ENCODE measurements at regions not wholly inside any gene's neighbourhood (a gene's known extent, or its start where the extent isn't known, plus 50 kb on each side); places are given as distances from the start of the nearest gene placed in this dataset.

DNA sequence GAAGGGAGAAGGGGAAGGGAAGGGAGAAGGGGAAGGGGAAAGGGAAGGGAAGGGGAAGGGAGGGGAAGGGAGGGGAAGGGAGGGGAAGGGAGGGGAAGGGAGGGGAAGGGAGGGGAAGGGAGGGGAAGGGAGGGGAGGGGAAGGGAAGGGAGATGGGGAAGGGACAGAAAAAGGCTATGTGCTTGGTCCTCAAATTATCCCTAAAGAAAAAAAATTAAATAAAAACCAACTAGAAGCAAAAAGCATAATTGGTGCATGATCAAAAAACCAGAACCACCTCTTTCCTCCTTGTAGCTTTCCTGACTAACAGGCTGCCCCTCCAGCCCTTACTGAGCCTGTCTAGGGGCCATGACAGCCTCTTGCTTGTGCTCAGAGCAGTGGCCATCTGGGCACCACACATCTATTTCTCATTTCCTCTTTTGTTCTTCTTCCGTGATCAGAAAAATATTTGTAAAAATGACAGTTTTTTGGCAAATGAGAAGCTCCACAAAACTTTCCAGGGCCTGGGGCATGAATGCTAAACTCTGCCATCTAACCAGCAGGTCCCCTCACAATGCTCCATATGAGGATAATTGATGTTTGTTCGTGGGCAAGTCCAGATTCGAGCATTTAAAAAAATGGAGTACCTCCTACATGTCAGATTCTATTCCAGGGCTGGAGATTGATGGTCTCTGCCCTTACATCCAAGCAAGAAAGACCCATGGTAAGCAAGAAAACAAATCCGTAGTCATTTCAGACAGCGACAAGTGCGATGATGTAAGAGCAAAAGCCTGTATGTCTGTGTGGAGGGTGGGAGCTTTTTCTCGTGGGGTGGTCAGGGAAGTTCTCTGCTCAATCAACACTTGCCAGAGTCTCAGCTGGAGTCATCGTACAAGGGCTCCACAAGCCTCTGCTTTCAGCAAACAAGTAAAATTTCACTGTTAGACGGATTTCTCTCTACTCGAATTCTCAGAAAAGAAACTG, 320.9 kb downstream of the WDR11 start:
- TF ChIP-seq POLR2A (IDR thresholded peaks at IDR 0.05; ENCODE audit: extremely low read depth, insufficient read length), result no peak
- TF ChIP-seq, protein P1, sequence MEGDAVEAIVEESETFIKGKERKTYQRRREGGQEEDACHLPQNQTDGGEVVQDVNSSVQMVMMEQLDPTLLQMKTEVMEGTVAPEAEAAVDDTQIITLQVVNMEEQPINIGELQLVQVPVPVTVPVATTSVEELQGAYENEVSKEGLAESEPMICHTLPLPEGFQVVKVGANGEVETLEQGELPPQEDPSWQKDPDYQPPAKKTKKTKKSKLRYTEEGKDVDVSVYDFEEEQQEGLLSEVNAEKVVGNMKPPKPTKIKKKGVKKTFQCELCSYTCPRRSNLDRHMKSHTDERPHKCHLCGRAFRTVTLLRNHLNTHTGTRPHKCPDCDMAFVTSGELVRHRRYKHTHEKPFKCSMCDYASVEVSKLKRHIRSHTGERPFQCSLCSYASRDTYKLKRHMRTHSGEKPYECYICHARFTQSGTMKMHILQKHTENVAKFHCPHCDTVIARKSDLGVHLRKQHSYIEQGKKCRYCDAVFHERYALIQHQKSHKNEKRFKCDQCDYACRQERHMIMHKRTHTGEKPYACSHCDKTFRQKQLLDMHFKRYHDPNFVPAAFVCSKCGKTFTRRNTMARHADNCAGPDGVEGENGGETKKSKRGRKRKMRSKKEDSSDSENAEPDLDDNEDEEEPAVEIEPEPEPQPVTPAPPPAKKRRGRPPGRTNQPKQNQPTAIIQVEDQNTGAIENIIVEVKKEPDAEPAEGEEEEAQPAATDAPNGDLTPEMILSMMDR (IDR thresholded peaks at IDR 0.05; ENCODE audit: low read depth, low read length), result no peak
- no peak for TF ChIP-seq MYC (IDR thresholded peaks at IDR 0.05; ENCODE audit: low read depth, low read length)
- DNase-seq (ENCODE audit: low read depth), result no peak
- H3K4me3 ChIP-seq (ENCODE audit: low read depth, low read length), result no peak overlapping the region

DNA sequence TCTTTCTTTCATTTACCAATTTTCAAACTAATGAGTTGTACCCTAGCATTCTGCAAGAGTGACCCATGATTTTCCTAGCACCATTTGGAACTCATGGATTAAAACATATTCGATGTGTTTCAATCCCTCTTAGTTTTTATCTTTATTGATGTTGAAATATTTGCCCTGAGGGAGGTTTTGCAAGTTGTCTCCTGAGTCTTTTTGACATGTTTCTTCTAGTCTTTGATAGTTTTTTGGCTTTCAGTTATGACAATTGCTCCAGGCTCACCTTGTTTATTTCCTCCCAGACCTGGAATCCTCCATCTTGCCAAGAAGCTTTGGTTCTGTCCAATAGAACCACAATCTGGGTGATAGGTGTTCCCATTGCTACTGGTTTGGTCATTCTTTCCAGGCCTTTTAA, 327.8 kb downstream of the WDR11 start:
- TF ChIP-seq, protein P1 (IDR thresholded peaks at IDR 0.05; ENCODE audit: low read depth, low read length), result no peak
- TF ChIP-seq POLR2A (IDR thresholded peaks at IDR 0.05; ENCODE audit: extremely low read depth, insufficient read length), result no peak
- TF ChIP-seq, protein P2, sequence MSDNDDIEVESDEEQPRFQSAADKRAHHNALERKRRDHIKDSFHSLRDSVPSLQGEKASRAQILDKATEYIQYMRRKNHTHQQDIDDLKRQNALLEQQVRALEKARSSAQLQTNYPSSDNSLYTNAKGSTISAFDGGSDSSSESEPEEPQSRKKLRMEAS (IDR thresholded peaks at IDR 0.05; ENCODE audit: low read depth, low read length), result no peak
- TF ChIP-seq MYC (IDR thresholded peaks at IDR 0.05; ENCODE audit: low read depth, low read length), result no peak
- H3K4me3 ChIP-seq (ENCODE audit: low read depth, low read length), result no peak overlapping the region
- no peak for DNase-seq (ENCODE audit: low read depth)

DNA sequence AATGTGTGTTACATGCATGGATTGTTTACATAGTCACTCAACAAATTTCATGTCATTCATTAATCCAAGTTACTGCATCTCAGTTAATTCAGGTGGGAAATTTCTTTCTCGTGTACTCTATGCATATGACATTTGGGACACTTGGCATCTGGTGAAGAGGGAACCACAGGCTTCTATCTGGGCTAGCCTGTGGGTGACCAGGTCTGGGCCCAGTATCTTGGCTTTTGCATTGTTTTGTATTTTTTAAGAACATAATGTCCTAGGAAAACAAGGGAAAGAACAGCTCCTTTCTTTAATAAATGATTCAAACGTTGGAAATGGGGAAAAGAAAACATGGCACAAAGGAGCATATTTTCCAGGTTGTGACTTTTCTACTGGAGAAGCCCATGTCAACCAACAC, 331.1 kb downstream of the WDR11 start:
- DNase-seq (ENCODE audit: low read depth), result no peak
- TF ChIP-seq POLR2A (IDR thresholded peaks at IDR 0.05; ENCODE audit: extremely low read depth, insufficient read length), result no peak
- no peak for TF ChIP-seq MYC (IDR thresholded peaks at IDR 0.05; ENCODE audit: low read depth, low read length)
- TF ChIP-seq, protein P1 (IDR thresholded peaks at IDR 0.05; ENCODE audit: low read depth, low read length), result no peak
- TF ChIP-seq, protein P2 (IDR thresholded peaks at IDR 0.05; ENCODE audit: low read depth, low read length), result no peak
- H3K4me3 ChIP-seq (ENCODE audit: low read depth, low read length), result no peak overlapping the region

DNA sequence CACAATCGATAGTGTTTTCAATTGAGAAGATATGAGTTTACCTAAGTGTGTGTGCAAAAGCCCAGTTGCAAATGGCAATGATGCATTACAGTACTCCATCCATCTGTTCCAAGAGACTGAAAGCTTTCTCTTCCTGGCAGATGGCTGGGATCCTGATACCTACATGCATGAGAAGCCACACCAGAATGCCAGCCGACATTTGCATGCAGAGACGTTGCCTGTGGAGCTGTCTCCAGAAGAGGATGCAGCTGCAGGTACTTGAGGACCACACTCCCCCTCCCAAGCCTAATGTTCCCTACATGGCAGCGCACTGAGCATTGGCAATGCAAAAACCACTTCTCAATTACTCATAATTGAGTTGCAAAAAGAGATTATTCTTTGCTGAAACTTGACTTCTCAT, 332.1 kb downstream of the WDR11 start:
- TF ChIP-seq POLR2A (IDR thresholded peaks at IDR 0.05; ENCODE audit: extremely low read depth, insufficient read length) (no peak), MYC (IDR thresholded peaks at IDR 0.05; ENCODE audit: low read depth, low read length) (no peak)
- TF ChIP-seq, protein P1 (IDR thresholded peaks at IDR 0.05; ENCODE audit: low read depth, low read length), result no peak
- TF ChIP-seq, protein P2 (IDR thresholded peaks at IDR 0.05; ENCODE audit: low read depth, low read length), result no peak
- no peak for DNase-seq (ENCODE audit: low read depth)
- H3K4me3 ChIP-seq (ENCODE audit: low read depth, low read length), result no peak overlapping the region

DNA sequence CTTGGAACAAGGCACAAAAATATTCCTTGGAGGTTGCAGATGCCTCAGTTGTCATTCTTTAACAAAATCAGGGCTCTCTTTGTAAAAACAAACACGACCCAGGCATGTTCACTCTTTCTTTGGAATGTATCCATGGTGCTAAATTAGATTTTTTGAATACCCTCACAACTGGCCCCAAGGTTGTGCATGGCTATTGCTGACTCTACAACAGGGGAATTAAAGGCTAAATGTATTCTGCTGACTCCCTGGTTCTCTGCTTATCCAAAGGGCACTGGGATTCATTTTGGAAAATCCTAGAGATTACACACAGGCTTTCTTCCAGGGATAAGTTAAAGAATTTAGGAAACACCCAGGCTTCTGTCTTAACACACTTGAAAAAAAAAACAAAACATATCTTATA, 332.5 kb downstream of the WDR11 start:
- TF ChIP-seq POLR2A (IDR thresholded peaks at IDR 0.05; ENCODE audit: extremely low read depth, insufficient read length), result no peak
- TF ChIP-seq MYC (IDR thresholded peaks at IDR 0.05; ENCODE audit: low read depth, low read length), result no peak
- TF ChIP-seq, protein P2 (IDR thresholded peaks at IDR 0.05; ENCODE audit: low read depth, low read length), result no peak
- TF ChIP-seq, protein P1 (IDR thresholded peaks at IDR 0.05; ENCODE audit: low read depth, low read length), result no peak
- no peak for DNase-seq (ENCODE audit: low read depth)
- no peak overlapping the region for H3K4me3 ChIP-seq (ENCODE audit: low read depth, low read length)
